NCI-H1436 (cell line): ENCODE measurements at regions not wholly inside any gene's neighbourhood (a gene's known extent, or its start where the extent isn't known, plus 50 kb on each side); places are given as distances from the start of the nearest gene placed in this dataset.

Experiments
- DNase-seq: peaks from one replicate; lab custom pipeline; 2025; lab: John Stamatoyannopoulos, UW

DNA sequence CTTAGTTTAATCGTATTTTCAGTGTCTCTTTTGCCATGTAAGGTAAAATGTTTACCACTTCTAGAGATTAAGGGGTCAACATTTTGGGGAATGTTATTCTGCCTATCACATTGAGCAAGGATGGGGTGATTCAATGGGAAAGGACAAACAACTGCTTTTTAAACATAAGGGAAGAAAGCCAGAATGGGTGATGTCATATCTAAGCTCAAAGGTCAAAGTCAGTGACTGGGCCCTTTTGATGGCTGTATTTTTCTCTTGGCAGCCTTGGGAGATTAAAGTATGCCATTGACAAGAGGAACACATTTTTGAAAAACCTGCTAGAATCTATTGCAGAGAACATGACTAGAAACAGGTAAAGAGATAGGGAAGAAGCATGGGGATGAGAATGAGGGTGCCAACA, 477.3 kb upstream of the IRAK1BP1 start:
- no peak for DNase-seq

DNA sequence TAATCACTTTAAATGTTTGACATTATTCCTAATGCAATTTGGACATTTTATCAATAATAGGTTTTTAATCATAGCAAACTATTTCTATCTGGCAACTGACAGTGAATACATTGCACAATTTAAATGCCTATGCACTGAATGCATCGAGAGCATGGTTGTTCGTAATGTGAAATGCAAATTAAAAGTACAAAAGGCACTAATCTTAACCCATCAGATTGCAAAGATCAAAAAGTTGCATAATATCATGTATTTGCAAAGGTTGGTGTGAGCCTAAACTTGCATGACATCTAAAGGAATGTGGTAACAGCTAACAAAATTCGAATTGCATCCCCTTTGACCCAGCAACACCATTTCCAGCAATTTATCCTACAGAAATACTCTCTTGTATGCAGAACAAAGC, 469.9 kb upstream of the IRAK1BP1 start:
- DNase-seq: no peak

DNA sequence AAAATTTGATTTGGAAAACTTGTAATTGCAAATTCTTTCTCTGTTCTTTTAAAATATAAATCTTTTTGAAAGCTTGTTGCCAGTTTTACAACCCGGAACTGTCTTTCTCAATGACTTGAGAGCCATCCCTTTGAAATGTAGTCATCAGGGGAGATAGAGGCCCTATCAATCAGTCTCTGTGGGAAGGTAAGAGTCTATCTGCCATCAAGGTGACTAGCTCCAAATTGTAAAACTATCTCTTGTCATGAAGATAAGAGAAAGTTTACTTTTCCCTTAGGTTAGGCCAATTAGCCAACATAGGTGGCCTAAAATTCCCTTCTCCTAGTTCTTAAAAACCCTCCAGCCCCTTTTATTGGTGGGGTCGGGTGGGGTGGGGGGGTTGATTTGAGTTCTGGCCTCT, 469.1 kb upstream of the IRAK1BP1 start:
- no peak for DNase-seq

DNA sequence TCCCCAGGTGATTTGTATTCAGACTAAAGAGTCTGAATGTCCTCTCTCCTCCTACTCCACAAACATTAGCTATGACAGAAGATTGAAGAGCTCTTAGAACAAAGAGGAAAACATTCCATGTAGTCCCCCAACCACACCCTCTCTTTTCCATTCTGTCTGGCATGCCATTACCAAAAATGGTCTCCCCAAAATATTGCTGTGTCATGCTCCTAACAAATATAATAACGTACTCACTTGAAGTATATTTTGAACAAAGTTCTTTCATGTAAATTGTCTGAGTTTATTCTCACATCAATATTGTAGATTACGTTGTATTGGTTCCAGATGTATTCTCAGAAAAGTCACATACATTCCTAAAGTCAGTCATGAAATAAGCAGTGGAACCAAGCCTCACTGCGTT, 467.3 kb upstream of the IRAK1BP1 start:
- no peak for DNase-seq

DNA sequence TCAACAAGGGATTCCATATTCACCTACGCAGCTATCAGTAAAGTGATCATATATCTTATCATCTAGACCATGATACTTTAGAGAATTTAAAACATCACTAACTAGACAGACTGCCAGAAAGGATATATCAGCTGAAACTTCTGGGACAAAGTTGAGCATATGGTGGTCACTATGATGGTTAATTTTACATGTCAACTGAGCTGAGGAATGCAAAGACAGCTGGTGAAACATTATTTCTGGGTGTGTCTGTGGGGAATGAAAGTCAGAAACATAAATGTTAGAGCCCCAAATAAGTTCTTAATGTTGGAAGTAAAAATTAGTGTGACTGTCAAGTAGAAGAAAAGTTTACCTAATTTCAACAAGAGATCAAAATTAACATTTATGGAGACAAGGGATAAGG, 440.0 kb upstream of the IRAK1BP1 start:
- DNase-seq: no peak

DNA sequence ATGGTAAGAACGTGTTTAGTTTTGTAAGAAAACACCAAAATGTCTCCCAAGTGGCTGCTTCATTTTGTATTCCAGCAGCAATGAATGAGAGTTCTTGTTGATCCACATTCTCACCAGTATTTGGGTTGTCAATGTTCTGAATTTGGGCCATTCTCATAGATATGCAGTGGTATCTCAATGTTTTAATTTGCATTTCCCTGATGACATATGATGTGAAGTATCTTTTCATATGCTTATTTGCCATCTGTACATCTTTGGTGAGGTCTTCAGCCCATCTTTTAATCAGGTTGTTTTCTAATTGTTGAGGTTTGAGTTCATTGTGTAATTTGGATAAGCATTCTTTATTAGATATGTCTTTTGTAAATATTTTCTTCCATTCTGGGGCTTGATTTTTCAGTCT, 436.8 kb upstream of the IRAK1BP1 start:
- no peak for DNase-seq

DNA sequence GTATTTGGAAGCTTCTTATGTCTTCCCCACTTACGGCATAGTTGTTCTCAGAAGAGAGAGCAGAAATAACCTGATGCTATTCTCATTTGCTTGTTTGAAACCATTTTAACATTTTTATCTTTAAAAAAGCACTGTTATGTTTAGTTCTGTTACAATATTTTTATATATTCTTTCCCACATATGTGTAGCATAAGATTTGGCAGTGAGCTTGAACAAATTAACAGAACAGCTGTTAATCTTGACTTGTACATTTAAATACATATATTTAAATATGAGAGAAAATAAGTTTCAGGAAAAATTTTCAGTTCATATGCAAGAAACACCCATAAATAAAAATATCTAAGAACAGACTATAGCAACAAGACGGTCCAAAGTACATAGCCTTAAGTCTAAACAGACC, 431.7 kb upstream of the IRAK1BP1 start:
- DNase-seq: no peak

DNA sequence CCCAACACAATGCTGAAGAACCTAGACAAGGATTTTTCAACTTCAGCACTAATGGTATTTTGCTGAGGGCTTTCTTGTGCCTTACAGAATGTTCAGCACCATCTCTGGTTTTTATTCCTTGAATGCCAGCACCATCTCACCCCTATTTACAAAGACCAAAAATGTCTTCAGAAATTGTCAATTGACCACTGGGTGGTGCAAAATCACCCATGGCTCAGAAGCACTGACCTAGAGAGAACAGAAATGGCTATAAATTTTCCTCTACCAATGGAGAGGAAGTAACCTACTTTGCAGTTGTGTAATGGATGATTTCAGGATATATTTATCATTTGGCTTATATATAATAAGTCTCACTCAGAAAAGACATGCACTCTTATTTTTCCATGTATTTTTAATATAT, 431.0 kb upstream of the IRAK1BP1 start:
- no peak for DNase-seq

DNA sequence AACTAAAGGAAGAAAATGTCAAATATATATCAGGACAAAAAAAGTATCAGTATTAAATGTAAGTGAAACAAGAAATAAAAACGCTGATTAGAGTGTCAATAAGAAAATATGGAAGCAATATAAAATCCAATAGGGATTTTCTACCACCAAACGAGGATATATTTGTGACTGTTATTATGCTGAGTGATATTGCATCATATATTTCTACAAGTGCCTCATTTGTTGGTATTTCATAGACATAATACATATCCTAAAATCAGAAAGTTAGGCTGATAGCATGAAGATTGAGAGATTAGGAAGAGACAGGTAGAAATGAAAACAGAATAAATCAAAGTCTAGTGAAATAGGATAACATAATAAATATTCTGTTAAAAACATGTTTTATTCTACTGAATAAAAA, 429.2 kb upstream of the IRAK1BP1 start:
- DNase-seq: no peak

DNA sequence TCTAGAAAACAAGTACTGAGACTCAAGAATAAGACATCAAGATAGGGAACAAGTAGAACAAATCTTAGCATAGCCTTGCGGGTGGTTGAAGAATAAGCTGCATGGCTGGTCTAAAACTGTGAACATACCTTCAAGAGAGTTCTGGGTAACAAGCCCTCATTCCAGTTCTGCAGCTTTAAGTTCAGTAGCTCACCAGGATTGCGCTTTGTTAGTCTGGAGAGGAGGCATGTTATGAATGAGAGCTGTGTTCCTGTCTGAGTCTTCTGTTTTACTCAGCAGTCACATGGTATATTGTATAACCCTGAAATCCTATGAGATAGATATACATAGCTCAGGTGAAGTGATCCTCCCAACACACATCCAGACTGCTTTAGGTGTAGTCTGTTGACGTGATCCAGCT, 406.6 kb upstream of the IRAK1BP1 start:
- no peak for DNase-seq

DNA sequence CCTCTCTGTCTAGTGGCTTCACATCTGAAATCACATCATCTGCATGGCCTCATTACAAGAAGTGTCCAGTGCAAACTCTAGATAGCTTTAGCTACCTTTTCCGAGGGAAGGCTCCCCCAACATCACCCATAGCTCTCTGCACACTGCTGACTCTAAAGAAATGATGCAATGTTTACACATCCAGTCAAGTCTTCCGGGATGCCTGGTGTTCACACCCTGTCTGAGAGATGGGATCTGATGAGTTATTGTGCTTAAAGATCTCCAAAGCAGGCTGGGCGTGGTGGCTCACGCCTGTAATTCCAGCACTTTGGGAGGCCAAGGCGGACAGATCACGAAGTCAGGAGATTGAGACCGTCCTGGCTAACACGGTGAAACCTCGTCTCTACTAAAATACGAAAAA, 404.6 kb upstream of the IRAK1BP1 start:
- DNase-seq: no peak

DNA sequence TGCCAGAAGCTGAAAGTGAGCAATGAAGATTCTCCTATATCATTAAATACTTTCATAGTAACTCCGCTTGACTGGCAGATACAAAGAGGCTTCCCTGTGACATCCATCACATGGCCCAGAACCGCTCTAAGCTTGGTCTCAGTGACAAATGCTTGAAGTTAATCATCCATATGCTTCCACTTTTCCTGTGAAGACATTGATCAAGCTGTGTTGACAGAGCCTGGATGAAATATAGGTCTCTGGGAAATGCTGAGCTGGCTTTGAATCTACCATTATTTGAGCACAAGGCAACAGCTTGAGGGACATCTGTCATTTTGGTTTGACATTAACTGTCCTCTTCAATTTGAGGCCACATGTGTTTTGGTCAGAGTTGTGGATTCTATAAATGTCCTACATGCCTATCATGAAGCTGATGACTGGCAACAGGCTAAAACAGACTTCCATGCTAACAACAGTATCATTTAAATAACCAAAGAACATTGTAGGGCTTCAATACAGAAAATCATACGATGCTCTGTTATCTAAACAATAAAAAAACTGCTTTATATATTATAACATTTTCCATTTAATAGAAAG, 402.2 kb upstream of the IRAK1BP1 start:
- no peak for DNase-seq

DNA sequence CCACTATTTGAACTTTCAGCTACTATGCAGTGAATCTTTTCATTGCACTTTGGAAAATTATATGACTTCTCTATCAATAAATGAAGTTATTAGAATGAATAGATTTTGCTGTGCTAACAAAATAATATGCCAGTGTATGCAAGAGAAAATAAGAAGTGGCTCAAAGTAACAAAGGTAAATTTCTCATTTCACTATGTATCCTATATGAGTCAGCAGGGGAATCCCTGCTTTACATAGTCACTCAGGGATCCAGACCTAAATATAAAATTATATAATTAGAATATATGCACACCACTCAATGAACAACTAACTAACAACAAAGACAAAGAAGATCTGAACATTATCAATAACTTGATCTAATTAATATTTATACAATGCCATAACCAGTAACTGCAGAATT, 390.8 kb upstream of the IRAK1BP1 start:
- DNase-seq: no peak

DNA sequence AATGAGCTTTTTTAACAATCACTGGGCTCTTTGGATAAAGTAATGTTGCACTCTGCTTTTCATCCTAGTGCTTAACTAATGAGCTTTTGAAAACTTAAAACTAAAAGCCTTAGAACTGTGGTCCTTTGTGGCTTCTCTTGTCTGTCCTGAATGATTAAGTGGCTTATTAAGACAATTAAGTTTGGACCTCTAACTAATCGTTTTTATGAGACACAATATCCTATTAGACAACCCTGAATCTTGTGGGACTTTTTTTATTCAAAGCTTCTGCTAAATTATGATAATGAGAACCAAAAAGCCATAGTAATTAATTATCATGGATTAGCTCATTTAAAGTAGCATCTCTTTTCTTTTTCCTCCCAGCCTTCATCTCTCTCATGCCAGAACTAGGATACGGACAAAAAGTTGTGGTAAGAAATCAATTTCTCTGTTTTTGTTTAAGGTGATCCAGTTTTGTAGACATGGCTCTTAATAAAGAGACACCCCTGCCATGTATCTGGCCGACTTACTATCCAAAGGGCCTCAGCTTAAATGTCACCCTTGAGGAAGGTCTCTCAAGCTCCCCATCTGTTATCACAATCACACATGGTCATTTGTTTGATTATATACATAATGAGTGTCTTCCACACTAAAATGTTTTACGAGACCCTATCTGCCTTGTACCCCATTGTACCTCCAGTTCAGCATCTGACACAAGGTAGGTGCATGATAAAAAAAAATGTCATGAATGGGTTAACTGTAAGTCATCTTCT, 384.4 kb upstream of the IRAK1BP1 start:
- no peak for DNase-seq

DNA sequence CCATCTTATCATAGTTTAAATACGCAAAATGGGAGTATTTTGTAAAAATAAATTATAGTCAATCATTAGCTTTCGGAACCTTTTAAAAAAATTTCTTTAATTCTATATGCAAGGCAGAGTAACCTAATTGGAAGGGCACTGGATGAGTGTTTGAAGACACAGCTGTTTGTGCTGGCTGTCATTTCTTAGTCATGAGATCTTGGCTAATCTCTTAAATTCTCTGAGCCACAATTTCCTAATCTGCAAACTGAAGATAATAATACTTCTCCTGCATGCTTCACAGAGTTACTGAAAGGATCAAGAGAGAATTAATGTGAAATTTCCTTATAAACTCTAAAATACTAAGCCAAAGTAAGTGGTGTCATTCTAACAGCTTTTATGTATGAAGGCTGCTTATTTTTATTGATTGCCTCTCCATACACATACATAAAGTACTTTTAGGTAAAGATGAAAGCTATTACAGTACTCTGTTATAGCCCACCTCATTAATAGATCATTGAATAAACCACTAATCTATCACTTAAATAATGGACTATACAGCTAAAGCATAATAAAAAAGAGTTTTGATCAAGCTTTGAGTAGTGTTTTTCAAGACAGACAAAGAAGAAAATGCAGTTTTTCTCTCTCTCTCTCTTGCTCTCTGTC, 383.7 kb upstream of the IRAK1BP1 start:
- DNase-seq: no peak

DNA sequence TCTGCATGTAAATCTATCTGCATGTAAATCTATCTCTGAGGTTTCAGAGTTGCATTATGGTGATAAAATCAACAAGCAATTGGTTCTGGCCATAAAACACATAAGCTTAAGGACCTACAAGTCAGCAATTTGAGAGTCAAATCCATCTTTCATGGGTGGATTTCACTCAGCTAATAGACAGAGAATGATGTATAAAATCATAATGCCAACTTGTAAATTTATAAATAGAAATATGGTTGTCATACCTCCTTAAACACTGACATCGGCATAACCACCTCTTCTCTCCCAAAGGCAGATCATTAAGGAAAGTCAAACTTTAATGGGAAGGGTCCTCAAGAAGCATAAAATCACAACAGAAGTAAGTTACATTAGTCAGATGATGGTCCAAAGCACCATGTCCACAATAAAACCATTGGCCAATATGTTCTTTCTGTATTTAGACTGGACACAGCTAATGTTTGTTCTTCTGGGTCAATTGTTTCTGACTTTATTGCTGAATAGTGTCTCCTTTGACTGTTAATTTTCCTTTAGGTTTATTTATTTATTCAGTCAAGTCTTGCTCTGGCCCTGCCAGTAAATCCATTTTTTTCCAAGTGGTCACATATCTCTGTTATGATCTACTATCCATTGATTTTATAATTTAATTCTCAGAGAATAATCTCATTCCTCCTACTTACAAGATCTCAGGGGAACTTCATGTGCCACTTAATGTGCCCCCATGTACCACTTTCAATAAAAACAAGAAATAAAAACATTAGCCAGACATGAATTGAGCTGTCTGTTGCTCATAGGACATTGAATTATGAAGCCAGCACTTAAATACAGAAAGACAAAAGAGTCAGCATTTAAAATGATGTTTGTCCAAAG, 382.9 kb upstream of the IRAK1BP1 start:
- no peak for DNase-seq

DNA sequence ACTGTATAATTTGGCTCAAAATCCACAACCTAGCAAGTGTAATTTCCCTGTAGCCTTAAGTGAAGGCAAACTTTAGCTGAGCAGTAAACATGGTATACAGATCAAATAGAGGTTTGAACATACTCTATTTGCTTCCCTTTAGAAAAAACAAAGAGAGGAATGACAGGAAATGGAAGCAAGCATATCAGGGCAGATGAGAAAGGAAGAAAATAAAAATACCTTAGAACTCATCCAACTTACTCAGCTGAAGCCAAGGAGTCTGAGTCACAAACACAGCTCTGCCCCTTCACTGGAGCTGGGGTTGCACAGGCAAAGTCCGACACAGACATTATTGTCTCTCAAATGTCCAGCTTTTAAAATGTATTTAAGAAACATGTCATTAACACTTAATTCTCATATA, 379.9 kb upstream of the IRAK1BP1 start:
- no peak for DNase-seq

DNA sequence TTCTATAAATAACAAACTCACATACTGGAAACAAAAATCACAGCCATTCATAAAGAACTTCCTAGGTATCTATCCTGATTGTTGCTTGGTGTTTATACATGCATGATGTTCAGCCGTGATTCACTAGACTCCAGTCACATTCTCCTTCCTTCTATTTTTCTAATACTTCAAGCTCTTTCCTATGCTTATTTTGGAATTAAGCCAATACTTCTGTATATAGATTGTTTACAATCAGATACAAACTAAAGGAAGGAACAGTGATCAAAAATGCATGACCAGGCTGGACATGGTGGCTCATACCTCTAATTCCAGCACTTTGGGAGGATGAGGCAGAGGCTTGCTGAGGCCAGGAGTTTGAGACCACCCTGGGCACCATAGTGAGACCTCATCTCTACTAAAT, 377.5 kb upstream of the IRAK1BP1 start:
- DNase-seq: no peak

DNA sequence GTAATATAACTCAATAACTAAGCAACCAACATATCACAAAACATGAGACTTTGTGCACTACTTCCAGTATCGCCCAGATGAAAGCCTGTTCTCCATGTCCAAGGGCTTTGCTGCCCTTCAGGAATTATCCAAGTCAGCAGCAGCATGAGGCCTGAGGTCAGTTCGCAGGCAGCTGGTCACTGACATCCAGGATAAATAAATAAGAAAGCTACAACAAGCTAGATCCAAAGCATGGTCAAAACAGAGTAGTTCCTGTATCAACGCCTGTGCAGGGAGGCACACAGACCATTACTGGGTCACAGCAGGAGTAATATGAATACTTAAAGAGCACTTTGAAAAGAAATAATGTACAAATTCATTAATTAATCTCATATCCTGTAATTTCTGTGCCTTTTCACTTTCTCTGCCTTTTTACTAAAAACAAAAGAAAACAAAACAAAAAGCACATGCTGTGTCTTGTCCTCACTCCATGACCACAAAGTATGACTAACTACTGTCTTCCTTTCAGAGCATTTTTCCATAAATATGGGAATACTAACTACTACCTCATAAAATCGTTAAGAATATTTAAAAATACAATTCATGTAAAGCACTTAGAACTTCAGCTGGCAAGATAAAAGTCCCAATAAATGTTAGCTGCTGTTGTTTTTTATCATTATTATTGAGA, 374.9 kb upstream of the IRAK1BP1 start:
- no peak for DNase-seq

DNA sequence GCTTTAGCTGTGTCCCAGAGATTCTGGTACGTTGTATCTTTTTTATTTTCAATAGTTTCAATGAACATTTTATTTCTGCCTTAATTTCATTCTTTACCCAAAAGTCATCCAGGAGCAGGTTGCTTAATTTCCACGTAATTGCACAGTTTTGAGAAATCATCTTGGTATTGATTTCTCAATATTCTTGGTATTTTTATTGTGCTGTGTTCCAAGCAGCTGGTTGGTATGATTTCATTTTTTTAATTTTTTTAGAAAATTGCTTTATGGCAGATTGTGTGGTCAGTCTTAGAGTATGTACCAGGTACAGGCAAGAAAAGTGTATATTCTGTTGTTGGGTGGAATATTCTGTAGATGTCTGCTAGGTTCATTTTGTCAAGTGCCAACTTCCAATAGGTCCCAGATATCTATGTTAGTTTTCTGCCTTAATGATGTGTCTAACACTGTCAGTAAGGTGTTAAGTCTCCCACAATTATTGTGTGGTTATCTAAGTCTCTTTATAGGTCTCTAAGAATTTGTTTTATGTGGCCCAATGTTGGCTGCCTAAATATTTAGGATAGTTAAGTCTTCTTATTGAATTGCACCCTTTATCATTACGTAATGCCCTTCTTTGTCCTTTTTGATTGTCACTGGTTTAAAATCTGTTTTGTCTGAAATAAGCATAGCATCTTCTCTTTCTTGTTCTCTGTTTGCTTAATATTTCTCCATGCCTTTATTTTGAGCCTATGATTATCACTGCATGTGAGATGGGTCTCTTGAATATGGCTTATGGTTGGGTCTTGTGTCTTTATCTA, 366.9 kb upstream of the IRAK1BP1 start:
- no peak for DNase-seq

DNA sequence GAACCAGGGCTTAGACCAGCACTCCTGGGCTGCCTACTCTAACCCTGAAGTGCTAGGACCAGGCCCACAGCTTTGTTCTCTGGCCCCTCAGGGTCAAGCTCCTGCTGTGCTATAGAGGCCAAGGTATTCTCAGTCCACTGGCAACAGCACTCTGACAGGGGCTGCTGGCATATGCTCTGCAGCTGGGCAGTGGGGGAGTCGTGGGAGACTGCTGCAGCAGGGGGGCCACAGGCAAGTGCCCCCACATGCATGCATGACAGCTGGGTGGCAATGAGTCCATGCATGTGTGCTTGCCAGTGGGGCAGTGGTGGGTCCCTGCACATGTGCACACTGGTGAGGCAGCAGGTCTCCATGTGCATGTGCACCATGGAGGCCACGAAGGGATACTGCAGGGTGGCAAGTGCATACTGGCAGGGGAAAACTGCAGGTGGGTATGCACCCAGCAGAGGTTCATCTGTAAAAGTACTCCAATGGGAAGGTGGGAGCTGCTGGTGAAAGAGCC, 364.9 kb upstream of the IRAK1BP1 start:
- no peak for DNase-seq
